ENCODE measurements at regions not wholly inside any gene's neighbourhood (a gene's known extent, or its start where the extent isn't known, plus 50 kb on each side); places are given as distances from the start of the nearest gene placed in this dataset.
"Not testable (repeated sequence)": the region's sequence is repeated elsewhere in the genome, so short reads cannot be mapped to it uniquely, and the experiment has no call there.

GRCh38 chr21:18553786-18554185 is 150.2 kb upstream of the TMPRSS15 start:
- DNase-seq, result no peak

GRCh38 chr21:18567770-18568169 is 164.2 kb upstream of the TMPRSS15 start:
- not testable (repeated sequence) for DNase-seq

GRCh38 chr21:18588001-18588662 is 184.5 kb upstream of the TMPRSS15 start:
- DNase-seq, result no peak

- no peak for DNase-seq
These were observed 197.6 kb upstream of the TMPRSS15 start for GRCh38 chr21:18601146-18601545.

- no peak for DNase-seq
These were observed 199.1 kb upstream of the TMPRSS15 start for GRCh38 chr21:18602711-18603110.

- no peak for DNase-seq
These were observed 199.7 kb upstream of the TMPRSS15 start for GRCh38 chr21:18603261-18603660.

GRCh38 chr21:18603980-18604379 is 200.4 kb upstream of the TMPRSS15 start:
- no peak for DNase-seq

GRCh38 chr21:18608226-18608625 is 204.6 kb upstream of the TMPRSS15 start:
- no peak for DNase-seq

GRCh38 chr21:18614303-18614702 is 210.7 kb upstream of the TMPRSS15 start:
- no peak for DNase-seq

GRCh38 chr21:18617291-18617690 is 213.7 kb upstream of the TMPRSS15 start:
- no peak for DNase-seq

GRCh38 chr21:18620436-18620835 is 216.9 kb upstream of the TMPRSS15 start:
- no peak for DNase-seq

GRCh38 chr21:18622383-18622782 is 218.8 kb upstream of the TMPRSS15 start:
- no peak for DNase-seq

GRCh38 chr21:18630446-18630845 is 226.9 kb upstream of the TMPRSS15 start:
- no peak for DNase-seq

GRCh38 chr21:18636897-18637296 is 233.3 kb upstream of the TMPRSS15 start:
- DNase-seq, result no peak

GRCh38 chr21:18646116-18646515 is 242.5 kb upstream of the TMPRSS15 start:
- DNase-seq, result no peak

GRCh38 chr21:18655931-18656330 is 252.3 kb upstream of the TMPRSS15 start:
- no peak for DNase-seq

GRCh38 chr21:18661842-18662241 is 258.3 kb upstream of the TMPRSS15 start:
- DNase-seq, result no peak

- no peak for DNase-seq
These were observed 260.1 kb upstream of the TMPRSS15 start for GRCh38 chr21:18663663-18664062.

GRCh38 chr21:18666725-18667124 is 263.1 kb upstream of the TMPRSS15 start:
- no peak for DNase-seq

- no peak for DNase-seq
These were observed 270.2 kb upstream of the TMPRSS15 start for GRCh38 chr21:18673789-18674188.

GRCh38 chr21:18677632-18678031 is 274.0 kb upstream of the TMPRSS15 start:
- no peak for DNase-seq

- DNase-seq, result no peak
These were observed 302.4 kb upstream of the TMPRSS15 start for GRCh38 chr21:18705971-18706370.

GRCh38 chr21:18711662-18712061 is 308.1 kb upstream of the TMPRSS15 start:
- DNase-seq, result no peak

- DNase-seq, result no peak
These were observed 312.0 kb upstream of the TMPRSS15 start for GRCh38 chr21:18715606-18716005.

- DNase-seq, result no peak
These were observed 313.1 kb upstream of the TMPRSS15 start for GRCh38 chr21:18716578-18717138.
